Parathyroid adenoma (tissue), 2 donors: ENCODE measurements at regions not wholly inside any gene's neighbourhood (a gene's known extent, or its start where the extent isn't known, plus 50 kb on each side); places are given as distances from the start of the nearest gene placed in this dataset.
A peak's percentile ranks its signal among the peaks of the same experiment; 100 is the strongest.

Source experiments
- H2AFZ ChIP-seq: fragments of 300-600 bp; sonication (generic); one replicate; pipeline ENCODE4 v1.7.0; 2017; ENCODE audit warnings: antibody characterized with exemption, mild to moderate bottlenecking
- H3K27ac ChIP-seq: fragments of 300-600 bp; sonication (generic); one replicate; pipeline ENCODE4 v1.7.0; 2017
- H3K27me3 ChIP-seq: fragments of 300-600 bp; sonication (generic); one replicate; pipeline ENCODE4 v1.7.0; 2017; ENCODE audit warnings: low read length; ENCODE audit not compliant: control insufficient read depth, insufficient read depth
- H3K36me3 ChIP-seq: fragments of 300-600 bp; sonication (generic); one replicate; pipeline ENCODE4 v1.7.0; 2017; ENCODE audit warnings: low read length; ENCODE audit not compliant: control insufficient read depth, insufficient read depth
- H3K4me1 ChIP-seq: fragments of 300-600 bp; sonication (generic); one replicate; pipeline ENCODE4 v1.7.0; 2017; ENCODE audit warnings: control low read depth
- H3K4me2 ChIP-seq: fragments of 300-600 bp; sonication (generic); one replicate; pipeline ENCODE4 v1.7.0; 2017; ENCODE audit warnings: low read length
- H3K4me3 ChIP-seq: fragments of 300-600 bp; sonication (generic); one replicate; pipeline ENCODE4 v1.7.0; 2017; ENCODE audit warnings: low read depth, low read length
- H3K79me2 ChIP-seq: fragments of 300-600 bp; sonication (generic); one replicate; pipeline ENCODE4 v1.7.0; 2017; ENCODE audit warnings: control low read depth
- H3K9ac ChIP-seq: fragments of 300-600 bp; sonication (generic); one replicate; pipeline ENCODE4 v1.7.0; 2017; ENCODE audit warnings: mild to moderate bottlenecking
- H3K9me3 ChIP-seq: fragments of 300-600 bp; sonication (generic); one replicate; pipeline ENCODE4 v1.7.0; 2017; ENCODE audit warnings: low read length; ENCODE audit not compliant: control insufficient read depth
- CTCF ChIP-seq: fragments of 300-600 bp; sonication (generic); IDR thresholded peaks from one replicate; pipeline ENCODE4 v1.7.0; 2017; ENCODE audit warnings: antibody characterized with exemption, mild to moderate bottlenecking
- donor health status: primary hyperparathyroidism.

GRCh38 chr2:155115846-155116245, 417.4 kb downstream of the KCNJ3 start:
- H2AFZ ChIP-seq: no peak overlapping the region
- H3K4me3 ChIP-seq: no peak overlapping the region
- H3K9me3 ChIP-seq: no peaks in the 10 kb centered on the region
- H3K4me1 ChIP-seq: no peaks in the 10 kb centered on the region
- no peak overlapping the region for H3K27ac ChIP-seq
- no peak overlapping the region for H3K9ac ChIP-seq
- H3K27me3 ChIP-seq: no peaks in the 10 kb centered on the region
- no peak for TF ChIP-seq CTCF
- H3K79me2 ChIP-seq: no peaks in the 10 kb centered on the region
- no peaks in the 10 kb centered on the region for H3K36me3 ChIP-seq
- H3K4me2 ChIP-seq: no peak overlapping the region

- H3K27me3 ChIP-seq: no peaks in the 10 kb centered on the region
These were observed 412.6 kb downstream of the KCNJ3 start for GRCh38 chr2:155111070-155111469.

GRCh38 chr2:155109527-155109926, 411.0 kb downstream of the KCNJ3 start:
- H3K4me3 ChIP-seq: no peak overlapping the region
- no peaks in the 10 kb centered on the region for H3K9me3 ChIP-seq
- H3K36me3 ChIP-seq: no peaks in the 10 kb centered on the region
- H3K4me2 ChIP-seq: no peak overlapping the region
- H3K27me3 ChIP-seq: no peaks in the 10 kb centered on the region
- H3K79me2 ChIP-seq: no peaks in the 10 kb centered on the region
- peak overlapping the region; percentile 17 for H2AFZ ChIP-seq
- TF ChIP-seq CTCF: no peak
- H3K4me1 ChIP-seq: no peaks in the 10 kb centered on the region
- H3K9ac ChIP-seq: no peak overlapping the region
- no peak overlapping the region for H3K27ac ChIP-seq

More at GRCh38 chr2:155111070-155111469, 412.6 kb downstream of the KCNJ3 start:
- H3K4me1 ChIP-seq: no peaks in the 10 kb centered on the region
- H3K4me3 ChIP-seq: no peak overlapping the region
- H3K9me3 ChIP-seq: no peaks in the 10 kb centered on the region
- no peaks in the 10 kb centered on the region for H3K79me2 ChIP-seq
- no peaks in the 10 kb centered on the region for H3K36me3 ChIP-seq
- no peak overlapping the region for H3K9ac ChIP-seq
- H3K4me2 ChIP-seq: no peak overlapping the region
- no peak overlapping the region for H3K27ac ChIP-seq
- no peak overlapping the region for H2AFZ ChIP-seq
- TF ChIP-seq CTCF: no peak

- H3K27ac ChIP-seq: no peak overlapping the region
- no peak overlapping the region for H3K4me2 ChIP-seq
- no peaks in the 10 kb centered on the region for H3K9me3 ChIP-seq
- no peak overlapping the region for H2AFZ ChIP-seq
- no peak for TF ChIP-seq CTCF
- H3K36me3 ChIP-seq: no peaks in the 10 kb centered on the region
- no peaks in the 10 kb centered on the region for H3K79me2 ChIP-seq
- no peak overlapping the region for H3K4me3 ChIP-seq
- H3K9ac ChIP-seq: no peak overlapping the region
- no peaks in the 10 kb centered on the region for H3K4me1 ChIP-seq
- H3K27me3 ChIP-seq: no peaks in the 10 kb centered on the region
These were observed 401.8 kb downstream of the KCNJ3 start for GRCh38 chr2:155100261-155100660.

- Histone ChIP-seq H3K36me3 (no peaks in the 10 kb centered on the region), H3K79me2 (no peaks in the 10 kb centered on the region), H2AFZ (no peak overlapping the region), H3K4me1 (no peaks in the 10 kb centered on the region), H3K27ac (no peak overlapping the region), H3K9ac (no peak overlapping the region), H3K9me3 (no peaks in the 10 kb centered on the region), H3K4me3 (no peak overlapping the region), H3K27me3 (no peaks in the 10 kb centered on the region), H3K4me2 (no peak overlapping the region)
- no peak for TF ChIP-seq CTCF
These were observed 401.3 kb downstream of the KCNJ3 start for GRCh38 chr2:155099784-155100183.
